SK-N-SH (cell line): ENCODE measurements at regions not wholly inside any gene's neighbourhood (a gene's known extent, or its start where the extent isn't known, plus 50 kb on each side); places are given as distances from the start of the nearest gene placed in this dataset.

Source experiments
- CTCF ChIA-PET: fragments of 300-600, 350-600 bp; formaldehyde crosslinking; extraction: SDS; loops from one replicate; lab custom pipeline; 2021; lab: Yijun Ruan, JAX
- POLR2A ChIA-PET: fragments of 350-600 bp; sonication (Branson Sonifier 250); formaldehyde crosslinking; extraction: SDS; loops from one replicate; lab custom pipeline; 2020; ENCODE audit warnings: antibody characterized with exemption, inconsistent platforms; lab: Yijun Ruan, JAX
- DNase-seq: peaks from one replicate; pipeline ENCODE4 v3.0.0; 2012
- H2AFZ ChIP-seq: fragments of 200-600 bp; sonication (generic); 2 replicates; pipeline ENCODE4 v1.8.1; 2016; ENCODE audit warnings: antibody characterized with exemption, mild to moderate bottlenecking, low read depth
- H3F3A ChIP-seq: fragments of 200-600 bp; sonication (generic); replicated peaks from 2 replicates; pipeline ENCODE3; 2016; ENCODE audit warnings: antibody characterized with exemption, mild to moderate bottlenecking; ENCODE audit not compliant: insufficient read depth
- H3K27ac ChIP-seq, 2 experiments: fragments of 200-500 bp in 1 of 2; fragments of 200-600 bp in 1 of 2; sonication (Bioruptor generic) in 1 of 2; sonication (generic), shearing (Covaris generic) in 1 of 2; 2 replicates each; pipeline versions ENCODE4 v1.5.1 to v1.6.1; 2014 to 2016; ENCODE audit warnings: low read depth in 2 of 2, inconsistent platforms in 1 of 2, low read length in 1 of 2, mild to moderate bottlenecking in 1 of 2, mixed read lengths in 1 of 2
- H3K27me3 ChIP-seq: fragments of 200-600 bp; sonication (generic), shearing (Covaris generic); 2 replicates; pipeline ENCODE4 v1.6.1; 2016; ENCODE audit warnings: mixed run types; ENCODE audit not compliant: insufficient read depth
- H3K36me3 ChIP-seq, 2 experiments: fragments of 200-500 bp in 1 of 2; fragments of 200-600 bp in 1 of 2; sonication (Bioruptor generic) in 1 of 2; sonication (generic) in 1 of 2; replicated peaks in 1 of 2; 2 replicates each; pipeline versions ENCODE3 to v1.5.1; 2014 to 2016; ENCODE audit warnings: low read length in 1 of 2, mild to moderate bottlenecking in 1 of 2; ENCODE audit not compliant: insufficient read depth in 2 of 2, control insufficient read depth in 1 of 2
- H3K4me1 ChIP-seq, 2 experiments: fragments of 200-500 bp in 1 of 2; fragments of 200-600 bp in 1 of 2; sonication (Bioruptor generic) in 1 of 2; sonication (generic), shearing (Covaris generic) in 1 of 2; 2 replicates each; pipeline versions ENCODE4 v1.5.1 to v1.6.1; 2014 to 2016; ENCODE audit warnings: low read depth in 1 of 2, low read length in 1 of 2, mixed run types in 1 of 2; ENCODE audit not compliant: insufficient read depth in 2 of 2, control insufficient read depth in 1 of 2
- H3K4me2 ChIP-seq: fragments of 200-600 bp; sonication (generic), shearing (Covaris generic); 2 replicates; pipeline ENCODE4 v1.6.1; 2017; ENCODE audit warnings: mixed run types
- H3K4me3 ChIP-seq, 2 experiments: fragments of 200-500 bp in 1 of 2; fragments of 200-600 bp in 1 of 2; sonication (Bioruptor generic) in 1 of 2; sonication (generic), shearing (Covaris generic) in 1 of 2; 2 replicates each; pipeline versions ENCODE4 v1.5.1 to v1.8.1; 2014 to 2016; ENCODE audit warnings: low read depth in 2 of 2, inconsistent platforms in 1 of 2, low read length in 1 of 2, mild to moderate bottlenecking in 1 of 2, mixed read lengths in 1 of 2, moderate library complexity in 1 of 2
- H3K79me2 ChIP-seq: fragments of 200-600 bp; sonication (generic); 2 replicates; pipeline ENCODE4 v1.8.1; 2017; ENCODE audit warnings: mild to moderate bottlenecking; ENCODE audit not compliant: insufficient read depth
- H3K9ac ChIP-seq: fragments of 200-600 bp; sonication (generic); 2 replicates; pipeline ENCODE4 v1.6.1; 2017; ENCODE audit warnings: mixed run types
- H3K9me2 ChIP-seq: fragments of 200-600 bp; sonication (generic); 2 replicates; pipeline ENCODE4 v1.6.1; 2017; ENCODE audit warnings: mixed run types
- H3K9me3 ChIP-seq: fragments of 200-600 bp; sonication (generic); 2 replicates; pipeline ENCODE4 v1.6.1; 2017; ENCODE audit warnings: mixed run types, mild to moderate bottlenecking, moderate library complexity
- H4K20me1 ChIP-seq: fragments of 200-600 bp; sonication (generic); 2 replicates; pipeline ENCODE4 v1.6.1; 2017; ENCODE audit warnings: mild to moderate bottlenecking, mixed run types; ENCODE audit not compliant: insufficient read depth
- CTCF ChIP-seq: fragments of 200-600 bp; sonication (generic); IDR thresholded peaks from 2 replicates; pipeline ENCODE4 v1.6.1; 2017; ENCODE audit warnings: antibody characterized with exemption, mild to moderate bottlenecking, moderate library complexity
- EP300 ChIP-seq, 2 experiments: IDR thresholded peaks; 2 replicates each; pipeline versions ENCODE4 v1.4.0 to v1.6.1; 2012; ENCODE audit warnings: borderline replicate concordance in 1 of 2, low read depth in 1 of 2, low read length in 1 of 2
- EZH2phosphoT487 ChIP-seq: fragments of 200-600 bp; sonication (generic); IDR thresholded peaks from 2 replicates; pipeline ENCODE4 v1.6.1; 2017; ENCODE audit warnings: low read depth, mixed run types, mild to moderate bottlenecking, antibody characterized with exemption, moderate library complexity, borderline replicate concordance
- FOSL2 ChIP-seq: IDR thresholded peaks from 2 replicates; pipeline ENCODE4 v1.4.0; 2012; ENCODE audit warnings: low read depth, mild to moderate bottlenecking, moderate library complexity, borderline replicate concordance
- FOXJ3 ChIP-seq: sonication (generic); formaldehyde crosslinking; IDR thresholded peaks from 2 replicates; pipeline ENCODE4 v1.5.1; 2020; ENCODE audit warnings: mild to moderate bottlenecking, missing genetic modification reagents
- FOXM1 ChIP-seq: IDR thresholded peaks from 2 replicates; pipeline ENCODE4 v1.4.0; 2012; ENCODE audit warnings: low read depth, mild to moderate bottlenecking
- GABPA ChIP-seq: IDR thresholded peaks from 2 replicates; pipeline ENCODE4 v1.4.0; 2012; ENCODE audit warnings: low read depth, mild to moderate bottlenecking
- IRF3 ChIP-seq: fragments of 150-350 bp; IDR thresholded peaks from 2 replicates; pipeline ENCODE4 v1.6.1; 2016; ENCODE audit warnings: mild to moderate bottlenecking, low read depth, low read length
- NFIC ChIP-seq: IDR thresholded peaks from 2 replicates; pipeline ENCODE4 v1.4.0; 2012; ENCODE audit warnings: borderline replicate concordance
- PBX3 ChIP-seq: IDR thresholded peaks from 2 replicates; pipeline ENCODE4; 2012
- RAD21 ChIP-seq: IDR thresholded peaks from 2 replicates; pipeline ENCODE4 v1.6.1; 2012; ENCODE audit warnings: mild to moderate bottlenecking, low read length
- SIN3A ChIP-seq: IDR thresholded peaks from 2 replicates; pipeline ENCODE4 v1.6.1; 2012; ENCODE audit warnings: low read depth, mild to moderate bottlenecking, low read length, moderate library complexity, borderline replicate concordance
- SMC3 ChIP-seq: IDR thresholded peaks from 2 replicates; pipeline ENCODE4 v1.6.1; 2012; ENCODE audit warnings: low read depth, low read length, improper control_type of control experiment
- TAF1 ChIP-seq: IDR thresholded peaks from 2 replicates; pipeline ENCODE4 v1.6.1; 2012; ENCODE audit warnings: low read depth, mild to moderate bottlenecking, low read length, moderate library complexity, borderline replicate concordance
- TEAD4 ChIP-seq: IDR thresholded peaks from 2 replicates; pipeline ENCODE4 v1.4.0; 2012; ENCODE audit warnings: mild to moderate bottlenecking, borderline replicate concordance; ENCODE audit not compliant: insufficient read depth
- ZBTB33 ChIP-seq: IDR thresholded peaks from 2 replicates; pipeline ENCODE4 v1.4.0; 2012; ENCODE audit warnings: low read depth, borderline replicate concordance
- WGBS: methylation state at CpG from one replicate; pipeline ENCODE4 v1.1.6; 2017; ENCODE audit warnings: low lambda C conversion rate; 5-methylcytosine and 5-hydroxymethylcytosine counted together

- Histone ChIP-seq H3K4me3 (no peak overlapping the region), H3K9ac (no peak overlapping the region), H3F3A (no peaks in the 10 kb centered on the region), H3K27ac (no peak overlapping the region), H3K27me3 (no peaks in the 10 kb centered on the region), H3K9me3 (no peaks in the 10 kb centered on the region), H3K4me1 (no peaks in the 10 kb centered on the region), H3K9me2 (no peaks in the 10 kb centered on the region), H4K20me1 (no peaks in the 10 kb centered on the region), H3K4me2 (no peak overlapping the region), H2AFZ (no peak overlapping the region), H3K36me3 (no peaks in the 10 kb centered on the region), H3K79me2 (no peaks in the 10 kb centered on the region)
- ChIA-PET CTCF (no interaction called here), POLR2A (no interaction called here)
- TF ChIP-seq EP300 (IDR thresholded peaks at IDR 0.05; ENCODE audit: borderline replicate concordance in 1 of 2, low read depth in 1 of 2, low read length in 1 of 2) = no peak
- no peak for TF ChIP-seq CTCF
- TF ChIP-seq SMC3 = no peak
- no peak for TF ChIP-seq FOXM1
- TF ChIP-seq RAD21 = no peak
- WGBS = 2% methylated on average over 6 of the region's 6 CpGs
- DNase-seq = no peak
Observed at GRCh38 chr9:103586721-103587120, 507.4 kb upstream of the SMC2 start.

GRCh38 chr9:103601287-103601686 is 492.8 kb upstream of the SMC2 start:
- no peak for DNase-seq
- H3K4me3 ChIP-seq = no peak overlapping the region
- ChIA-PET CTCF (no interaction called here), POLR2A (no interaction called here)
- H3K9me2 ChIP-seq = no peaks in the 10 kb centered on the region
- no peaks in the 10 kb centered on the region for H3F3A ChIP-seq
- no peaks in the 10 kb centered on the region for H3K4me1 ChIP-seq
- no peaks in the 10 kb centered on the region for H4K20me1 ChIP-seq
- no peak overlapping the region for H2AFZ ChIP-seq
- no peak overlapping the region for H3K27ac ChIP-seq
- no peaks in the 10 kb centered on the region for H3K9me3 ChIP-seq
- WGBS = 0% methylated on average over 1 of the region's 1 CpG
- H3K36me3 ChIP-seq = no peaks in the 10 kb centered on the region
- no peaks in the 10 kb centered on the region for H3K27me3 ChIP-seq
- no peak overlapping the region for H3K9ac ChIP-seq
- TF ChIP-seq FOXJ3 (CRISPR knock-in tag) (no peak), FOSL2 (no peak), NFIC (no peak), EP300 (IDR thresholded peaks at IDR 0.05; ENCODE audit: borderline replicate concordance in 1 of 2, low read depth in 1 of 2, low read length in 1 of 2) (no peak), TAF1 (no peak), PBX3 (no peak), CTCF (no peak), GABPA (no peak), TEAD4 (no peak), EZH2phosphoT487 (no peak), SIN3A (no peak), IRF3 (no peak), ZBTB33 (no peak)
- TF ChIP-seq, all 33 proteins: peak for 0
- no peaks in the 10 kb centered on the region for H3K79me2 ChIP-seq
- H3K4me2 ChIP-seq = no peak overlapping the region
